WERI-Rb-1 (cell line): ENCODE measurements at regions not wholly inside any gene's neighbourhood (a gene's known extent, or its start where the extent isn't known, plus 50 kb on each side); places are given as distances from the start of the nearest gene placed in this dataset.

ENCODE experiments used
- DNase-seq: peaks from one replicate; pipeline ENCODE4 v3.0.0-alpha.2; 2020
- H3K27ac ChIP-seq: fragments of 250-450 bp; sonication (Bioruptor Pico); 2 replicates; pipeline ENCODE4 v1.5.1; 2020; ENCODE audit warnings: mild to moderate bottlenecking, moderate library complexity
- H3K27me3 ChIP-seq: fragments of 250-450 bp; sonication (Bioruptor Pico); 2 replicates; pipeline ENCODE4 v1.5.1; 2021; ENCODE audit warnings: mild to moderate bottlenecking, low read depth, moderate library complexity; ENCODE audit not compliant: insufficient read depth, severe bottlenecking
- H3K36me3 ChIP-seq: fragments of 250-450 bp; sonication (Bioruptor Pico); 2 replicates; pipeline ENCODE4 v1.5.1; 2020; ENCODE audit warnings: mild to moderate bottlenecking, moderate library complexity
- H3K4me3 ChIP-seq: 2 replicates; pipeline ENCODE4 v1.5.1; 2011; ENCODE audit warnings: low read depth, mild to moderate bottlenecking, control low read depth, low read length
- H3K9me3 ChIP-seq: fragments of 250-450 bp; sonication (Bioruptor Pico); 2 replicates; pipeline ENCODE4 v1.5.1; 2021; ENCODE audit warnings: mild to moderate bottlenecking, moderate library complexity; ENCODE audit not compliant: severe bottlenecking
- TF ChIP-seq, protein P1 (sequence below): IDR thresholded peaks from 2 replicates; pipeline ENCODE4 v1.5.1; 2011; ENCODE audit warnings: low read depth, mild to moderate bottlenecking, control low read depth, inconsistent platforms, low read length

DNA sequence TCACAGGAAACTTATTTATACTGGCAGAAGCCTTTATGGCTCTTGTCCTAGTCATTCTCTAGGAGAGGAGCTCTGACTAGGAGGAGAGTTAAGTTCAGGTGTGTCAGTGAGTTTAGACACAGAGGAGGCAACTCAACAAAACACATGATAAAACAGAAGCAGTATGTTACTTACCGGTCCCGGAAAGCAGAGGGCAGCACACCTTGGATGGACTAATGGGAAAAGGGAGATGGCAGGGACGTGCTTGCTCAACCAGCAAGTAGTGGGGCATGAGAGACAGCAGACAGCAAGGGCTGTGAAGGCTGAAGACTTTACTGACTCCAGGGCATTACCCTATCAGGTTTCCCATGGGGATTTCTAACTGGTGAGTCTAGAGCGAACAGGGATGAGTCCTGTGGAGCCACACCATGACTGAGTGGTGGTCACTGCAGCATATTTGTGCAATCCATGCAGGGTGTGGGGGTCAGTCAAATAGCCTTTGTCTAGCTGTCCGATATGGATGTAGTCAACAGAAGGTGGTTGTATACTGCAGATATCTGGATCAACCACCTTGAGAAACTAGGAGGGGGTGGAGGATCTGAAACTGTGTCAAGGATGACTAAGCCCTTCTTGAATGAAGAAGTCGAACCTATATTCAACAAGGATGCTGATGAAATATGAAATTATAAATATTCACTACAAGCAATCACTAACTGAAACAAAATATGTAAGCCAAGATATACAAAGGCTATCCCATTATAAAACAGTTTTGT, 596.3 kb upstream of the CHRM3 start:
- Histone ChIP-seq H3K27me3 (no peaks in the 10 kb centered on the region), H3K27ac (no peak overlapping the region), H3K4me3 (no peak overlapping the region), H3K9me3 (no peaks in the 10 kb centered on the region), H3K36me3 (no peaks in the 10 kb centered on the region)
- TF ChIP-seq, protein P1, sequence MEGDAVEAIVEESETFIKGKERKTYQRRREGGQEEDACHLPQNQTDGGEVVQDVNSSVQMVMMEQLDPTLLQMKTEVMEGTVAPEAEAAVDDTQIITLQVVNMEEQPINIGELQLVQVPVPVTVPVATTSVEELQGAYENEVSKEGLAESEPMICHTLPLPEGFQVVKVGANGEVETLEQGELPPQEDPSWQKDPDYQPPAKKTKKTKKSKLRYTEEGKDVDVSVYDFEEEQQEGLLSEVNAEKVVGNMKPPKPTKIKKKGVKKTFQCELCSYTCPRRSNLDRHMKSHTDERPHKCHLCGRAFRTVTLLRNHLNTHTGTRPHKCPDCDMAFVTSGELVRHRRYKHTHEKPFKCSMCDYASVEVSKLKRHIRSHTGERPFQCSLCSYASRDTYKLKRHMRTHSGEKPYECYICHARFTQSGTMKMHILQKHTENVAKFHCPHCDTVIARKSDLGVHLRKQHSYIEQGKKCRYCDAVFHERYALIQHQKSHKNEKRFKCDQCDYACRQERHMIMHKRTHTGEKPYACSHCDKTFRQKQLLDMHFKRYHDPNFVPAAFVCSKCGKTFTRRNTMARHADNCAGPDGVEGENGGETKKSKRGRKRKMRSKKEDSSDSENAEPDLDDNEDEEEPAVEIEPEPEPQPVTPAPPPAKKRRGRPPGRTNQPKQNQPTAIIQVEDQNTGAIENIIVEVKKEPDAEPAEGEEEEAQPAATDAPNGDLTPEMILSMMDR, result 0 out of 2 replicates have a peak, but pooled peaks have one; percentile 28
- no peak for DNase-seq

GRCh38 chr1:238787471-238787870, 598.9 kb upstream of the CHRM3 start:
- Histone ChIP-seq H3K4me3 (no peak overlapping the region), H3K36me3 (no peaks in the 10 kb centered on the region), H3K27ac (no peak overlapping the region), H3K27me3 (no peaks in the 10 kb centered on the region), H3K9me3 (no peaks in the 10 kb centered on the region)
- DNase-seq, result no peak
- TF ChIP-seq, protein P1, result no peak

DNA sequence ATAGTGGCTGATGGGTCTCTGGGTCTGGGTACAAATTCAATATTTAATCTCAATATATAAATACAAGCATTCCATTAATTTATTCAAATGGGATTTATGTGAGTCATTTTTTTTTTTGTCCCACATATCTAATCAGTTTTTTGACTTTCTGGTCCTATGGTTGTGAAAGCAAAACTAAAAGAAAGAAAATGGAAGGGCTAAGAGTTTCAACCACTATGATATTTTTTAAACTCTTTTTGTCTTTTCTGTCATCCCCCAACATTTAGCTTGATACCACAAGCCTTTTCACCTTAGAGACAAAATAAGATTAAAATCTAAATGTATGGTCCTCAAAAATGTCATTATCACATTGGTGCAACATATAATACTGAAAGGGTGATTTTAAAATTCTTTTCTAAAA, 602.7 kb upstream of the CHRM3 start:
- no peaks in the 10 kb centered on the region for H3K36me3 ChIP-seq
- H3K9me3 ChIP-seq, result peaks cover 3% of the 10 kb centered on the region
- DNase-seq, result no peak
- H3K27me3 ChIP-seq, result no peaks in the 10 kb centered on the region
- no peak overlapping the region for H3K27ac ChIP-seq
- TF ChIP-seq, protein P1, result no peak
- no peak overlapping the region for H3K4me3 ChIP-seq

GRCh38 chr1:238779716-238780115, 606.7 kb upstream of the CHRM3 start:
- Histone ChIP-seq H3K27ac (no peak overlapping the region), H3K36me3 (no peaks in the 10 kb centered on the region), H3K27me3 (no peaks in the 10 kb centered on the region), H3K4me3 (no peak overlapping the region), H3K9me3 (peaks cover 3% of the 10 kb centered on the region)
- no peak for DNase-seq
- TF ChIP-seq, protein P1, result no peak

GRCh38 chr1:238778113-238778512, 608.3 kb upstream of the CHRM3 start:
- Histone ChIP-seq H3K9me3 (peaks cover 3% of the 10 kb centered on the region), H3K4me3 (no peak overlapping the region), H3K27ac (no peak overlapping the region), H3K36me3 (no peaks in the 10 kb centered on the region), H3K27me3 (no peaks in the 10 kb centered on the region)
- TF ChIP-seq, protein P1, result no peak
- DNase-seq, result no peak

DNA sequence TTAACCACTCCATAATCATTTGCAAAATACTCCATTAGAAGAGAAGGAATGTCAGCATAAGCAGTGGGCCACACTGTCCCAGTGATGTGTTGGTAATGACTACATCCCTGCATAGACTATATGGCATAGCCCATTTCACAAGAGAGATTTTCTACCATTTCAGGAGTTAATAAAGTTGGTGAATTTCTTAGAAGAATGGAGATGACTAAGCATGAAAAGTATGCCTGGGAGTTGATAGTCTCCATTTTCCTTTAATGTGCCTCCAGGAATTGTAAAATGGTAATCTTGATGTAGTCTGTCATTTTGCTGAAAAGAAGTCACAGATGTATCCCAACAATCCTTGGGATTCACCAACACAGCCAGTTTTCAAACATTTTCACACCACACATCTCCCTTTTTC, 608.8 kb upstream of the CHRM3 start:
- TF ChIP-seq, protein P1, result no peak
- Histone ChIP-seq H3K9me3 (peaks cover 3% of the 10 kb centered on the region), H3K27ac (no peak overlapping the region), H3K27me3 (no peaks in the 10 kb centered on the region), H3K36me3 (no peaks in the 10 kb centered on the region), H3K4me3 (no peak overlapping the region)
- DNase-seq, result no peak
